Right lobe of liver (tissue), 6 donors: ENCODE measurements at regions not wholly inside any gene's neighbourhood (a gene's known extent, or its start where the extent isn't known, plus 50 kb on each side); places are given as distances from the start of the nearest gene placed in this dataset.

Experiments used
- ATAC-seq, 4 donors: fragments of 200-7000 bp; cut with Tn5 transposase; one replicate each; pipeline ENCODE4 v1.9.1; 2020; ENCODE audit warnings: mild to moderate bottlenecking in 4 of 4, moderate library complexity in 4 of 4
- DNase-seq, 3 donors: peaks; one replicate each; pipeline ENCODE4 v3.0.0-alpha.2; 2020
- H3K27ac ChIP-seq, 3 donors: fragments of 200-600 bp; one replicate each; pipeline ENCODE4 v1.8.0; 2022
- H3K27me3 ChIP-seq, 2 donors: fragments of 200-600 bp; one replicate each; pipeline ENCODE4 v1.8.0; 2022
- H3K36me3 ChIP-seq, 4 donors: fragments of 200-600 bp; sonication (generic) in 1 of 4; one replicate each; pipeline versions ENCODE4 v1.5.1 to v1.8.0; 2017 to 2022; ENCODE audit warnings: control low read depth in 1 of 4
- H3K4me1 ChIP-seq, 4 donors: fragments of 200-600 bp; sonication (generic) in 1 of 4; one replicate each; pipeline versions ENCODE4 v1.5.1 to v1.8.0; 2017 to 2022; ENCODE audit warnings: control low read depth in 1 of 4
- H3K4me3 ChIP-seq, 3 donors: fragments of 200-600 bp; one replicate each; pipeline ENCODE4 v1.8.0; 2022
- H3K9me3 ChIP-seq, 4 donors: fragments of 200-600 bp; sonication (generic) in 1 of 4; one replicate each; pipeline versions ENCODE4 v1.5.1 to v1.8.0; 2017 to 2022; ENCODE audit warnings: control low read depth in 1 of 4
- POLR2A ChIP-seq: fragments of 450-650 bp; IDR thresholded peaks from one replicate; pipeline ENCODE4 v1.6.1; 2017; ENCODE audit warnings: antibody characterized with exemption, mild to moderate bottlenecking
- WGBS: methylation state at CpG from one replicate; pipeline ENCODE4 v1.1.6; 2018; ENCODE audit warnings: low coverage, low lambda C conversion rate; ENCODE audit not compliant: insufficient coverage; ENCODE audit errors: missing lambda C conversion rate; 5-methylcytosine and 5-hydroxymethylcytosine counted together
- intact Hi-C, 2 donors: fragments of 100-400 bp; cut with DNase I; formaldehyde crosslinking; loops; one replicate each; pipeline versions ENCODE4 v1.11.2 to v1.14.1; 2022
- small RNA-seq, 2 experiments: library from RNA; depleted of rRNA; stranded (forward); fragments of <200 nt; gene quantifications; one replicate each; pipeline ENCODE3, GENCODE V24; 2016
- TF ChIP-seq, protein P1 (sequence below), 4 donors: fragments of 200-600 bp in 3 of 4; fragments of 450-650 bp in 1 of 4; IDR thresholded peaks; one replicate each; pipeline versions ENCODE4 v1.5.1 to v1.8.0; 2016 to 2022; ENCODE audit warnings: antibody characterized with exemption in 4 of 4, mild to moderate bottlenecking in 2 of 4
- donor health status: DM: no; HTN: yes; CAD: no.
- donor health status: DM: no; HTN: no; CAD: no.
- donor health status: DM: no; HTN: no; CAD: no.
- donor health status: DM: no; HTN: yes; CAD: no.
- donor health status: DM: no; HTN: yes; CAD: no.

DNA sequence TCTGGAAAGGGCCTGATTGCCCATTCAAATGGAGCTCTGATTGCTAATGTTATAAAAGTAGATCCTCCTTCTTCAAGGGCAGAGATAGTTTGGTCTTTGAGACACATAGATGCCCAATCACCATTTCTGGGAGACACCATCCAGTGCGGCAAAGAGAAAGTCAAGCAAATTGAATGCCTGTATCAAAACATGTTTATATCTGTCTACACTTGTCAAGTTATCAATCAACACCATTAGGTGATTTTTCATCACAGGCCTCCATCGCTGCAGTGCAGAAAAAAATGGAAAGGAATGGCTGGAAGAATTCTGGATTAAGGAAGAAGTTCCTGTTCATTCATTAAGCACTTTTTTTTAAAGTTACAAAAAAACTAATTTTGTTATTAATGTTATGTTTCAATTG lies 54.8 kb upstream of the ZFP64 start:
- Histone ChIP-seq H3K27ac (no peak overlapping the region), H3K9me3 (no peaks in the 10 kb centered on the region), H3K4me1 (peaks cover 0 to 3% (median 0%) of the 10 kb centered on the region in 4 donors), H3K4me3 (no peak overlapping the region), H3K27me3 (no peaks in the 10 kb centered on the region), H3K36me3 (no peaks in the 10 kb centered on the region)
- no peak for DNase-seq
- TF ChIP-seq, protein P1, sequence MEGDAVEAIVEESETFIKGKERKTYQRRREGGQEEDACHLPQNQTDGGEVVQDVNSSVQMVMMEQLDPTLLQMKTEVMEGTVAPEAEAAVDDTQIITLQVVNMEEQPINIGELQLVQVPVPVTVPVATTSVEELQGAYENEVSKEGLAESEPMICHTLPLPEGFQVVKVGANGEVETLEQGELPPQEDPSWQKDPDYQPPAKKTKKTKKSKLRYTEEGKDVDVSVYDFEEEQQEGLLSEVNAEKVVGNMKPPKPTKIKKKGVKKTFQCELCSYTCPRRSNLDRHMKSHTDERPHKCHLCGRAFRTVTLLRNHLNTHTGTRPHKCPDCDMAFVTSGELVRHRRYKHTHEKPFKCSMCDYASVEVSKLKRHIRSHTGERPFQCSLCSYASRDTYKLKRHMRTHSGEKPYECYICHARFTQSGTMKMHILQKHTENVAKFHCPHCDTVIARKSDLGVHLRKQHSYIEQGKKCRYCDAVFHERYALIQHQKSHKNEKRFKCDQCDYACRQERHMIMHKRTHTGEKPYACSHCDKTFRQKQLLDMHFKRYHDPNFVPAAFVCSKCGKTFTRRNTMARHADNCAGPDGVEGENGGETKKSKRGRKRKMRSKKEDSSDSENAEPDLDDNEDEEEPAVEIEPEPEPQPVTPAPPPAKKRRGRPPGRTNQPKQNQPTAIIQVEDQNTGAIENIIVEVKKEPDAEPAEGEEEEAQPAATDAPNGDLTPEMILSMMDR (IDR thresholded peaks at IDR 0.05): no peak
- no peak for TF ChIP-seq POLR2A
- ATAC-seq: no peak
- 81% methylated on average over 2 of the region's 2 CpGs for WGBS
- intact Hi-C loops: no loop called here

DNA sequence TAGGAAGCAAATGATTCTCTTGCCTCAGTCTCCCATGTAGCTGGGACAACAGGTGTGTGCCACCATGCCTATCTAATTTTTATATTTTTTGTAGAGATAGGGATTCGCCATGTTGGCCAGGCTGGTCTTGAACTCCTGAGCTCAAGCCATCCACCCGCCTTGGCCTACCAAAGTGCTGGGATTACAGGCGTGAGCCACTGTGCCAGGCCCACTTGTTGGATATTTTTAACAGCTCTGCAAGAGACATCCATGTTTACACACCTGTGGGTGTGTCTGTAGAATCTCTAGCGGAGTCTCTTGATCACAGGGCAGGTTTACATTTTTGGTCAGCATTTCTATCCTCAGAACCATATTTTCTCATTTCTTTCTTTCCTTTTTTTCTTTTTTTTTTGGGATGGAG lies 53.1 kb upstream of the ZFP64 start:
- H3K27ac ChIP-seq: no peak overlapping the region
- no peaks in the 10 kb centered on the region for H3K9me3 ChIP-seq
- ATAC-seq (no peak), DNase-seq (no peak)
- intact Hi-C loops: no loop called here
- H3K4me1 ChIP-seq: peaks cover 0 to 3% (median 0%) of the 10 kb centered on the region in 4 donors
- no peaks in the 10 kb centered on the region for H3K36me3 ChIP-seq
- TF ChIP-seq, protein P1 (IDR thresholded peaks at IDR 0.05): no peak
- TF ChIP-seq POLR2A: no peak
- H3K4me3 ChIP-seq: no peak overlapping the region
- H3K27me3 ChIP-seq: no peaks in the 10 kb centered on the region
- 30% methylated on average over 2 of the region's 4 CpGs for WGBS

DNA sequence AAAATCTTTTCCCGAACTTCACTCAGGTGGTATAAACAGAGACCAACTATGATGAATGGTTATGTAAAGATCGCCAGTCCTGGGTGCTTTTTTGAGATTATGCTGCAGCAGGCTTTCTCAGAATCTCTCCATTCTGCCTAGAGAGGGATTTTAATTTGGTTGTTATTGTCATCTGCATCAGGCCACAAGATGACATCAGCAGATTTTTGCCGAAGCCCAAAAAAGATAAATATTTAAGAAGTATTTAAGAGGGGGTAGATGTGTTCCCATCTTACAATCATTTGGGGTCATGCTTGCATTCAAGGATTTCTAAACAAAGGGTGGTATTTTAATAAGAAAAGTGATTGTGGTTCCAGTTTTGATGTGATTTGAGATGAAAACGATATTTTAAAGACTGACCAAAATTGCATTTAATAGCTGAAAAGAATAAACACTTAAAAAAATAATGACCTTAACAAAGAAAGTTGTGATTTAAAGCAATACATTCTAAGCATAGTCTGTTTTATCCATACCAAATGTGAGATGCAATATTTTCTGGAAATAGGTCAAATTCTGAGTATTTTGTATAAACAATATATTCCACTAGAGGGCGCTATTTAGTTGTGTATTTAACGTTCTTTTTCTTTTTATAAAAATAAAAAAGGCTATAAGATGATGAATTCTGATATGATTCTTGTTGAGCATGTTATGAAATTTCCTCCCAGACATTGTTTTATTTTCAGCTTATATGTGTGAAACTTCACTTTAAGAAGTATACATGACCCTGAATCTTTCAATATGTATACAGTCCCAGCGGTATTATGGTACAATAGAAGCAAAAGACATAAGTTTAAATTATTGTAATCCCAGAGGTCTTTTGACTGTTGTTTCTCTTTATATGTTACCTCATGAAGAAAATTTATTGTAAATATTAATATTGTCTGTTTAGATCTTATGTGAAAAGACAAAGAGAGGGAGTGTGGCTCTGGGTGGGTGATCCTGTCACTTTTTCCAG lies 51.0 kb upstream of the ZFP64 start:
- ATAC-seq (no peak), DNase-seq (no peak)
- Histone ChIP-seq H3K4me3 (no peak overlapping the region), H3K27me3 (no peaks in the 10 kb centered on the region), H3K36me3 (no peaks in the 10 kb centered on the region), H3K4me1 (peaks cover 0 to 3% (median 0%) of the 10 kb centered on the region in 4 donors), H3K27ac (no peak overlapping the region), H3K9me3 (no peaks in the 10 kb centered on the region)
- WGBS: 56% methylated on average over 7 of the region's 7 CpGs
- TF ChIP-seq, protein P1 (IDR thresholded peaks at IDR 0.05): peak; percentile 48 to 84 (median 74)
- no peak for TF ChIP-seq POLR2A
- intact Hi-C loops: no loop called here

Small RNA genes in the stretch of these regions (small RNA-seq; reads per million reads assigned to genes)
- 0 reads per million in 2 experiments for gene RF02271
- gene RPL36P1: 0 reads per million in 2 experiments
